ENCODE measurements at regions not wholly inside any gene's neighbourhood (a gene's known extent, or its start where the extent isn't known, plus 50 kb on each side); places are given as distances from the start of the nearest gene placed in this dataset.

GRCh38 chr5:35324679-35325078, 94.4 kb upstream of the PRLR start:
- DNase-seq (ENCODE audit: extremely low read depth, low read depth) = no peak

GRCh38 chr5:35324201-35324600, 93.9 kb upstream of the PRLR start:
- no peak for DNase-seq (ENCODE audit: extremely low read depth, low read depth)

GRCh38 chr5:35320029-35320428, 89.7 kb upstream of the PRLR start:
- no peak for DNase-seq (ENCODE audit: extremely low read depth, low read depth)

GRCh38 chr5:35319333-35320002, 89.2 kb upstream of the PRLR start:
- DNase-seq (ENCODE audit: extremely low read depth, low read depth) = no peak

- no peak for DNase-seq (ENCODE audit: extremely low read depth, low read depth)
Measured at GRCh38 chr5:35317586-35317985, 87.3 kb upstream of the PRLR start.

GRCh38 chr5:35316611-35317274, 86.5 kb upstream of the PRLR start:
- DNase-seq (ENCODE audit: extremely low read depth, low read depth) = no peak

- DNase-seq (ENCODE audit: extremely low read depth, low read depth) = no peak
Measured at GRCh38 chr5:35313291-35313690, 83.0 kb upstream of the PRLR start.

- DNase-seq (ENCODE audit: extremely low read depth, low read depth) = no peak
Measured at GRCh38 chr5:35312267-35312666, 82.0 kb upstream of the PRLR start.

- DNase-seq (ENCODE audit: extremely low read depth, low read depth) = no peak
Measured at GRCh38 chr5:35309365-35310130, 79.3 kb upstream of the PRLR start.

GRCh38 chr5:35308421-35308820, 78.1 kb upstream of the PRLR start:
- DNase-seq (ENCODE audit: extremely low read depth, low read depth) = no peak

GRCh38 chr5:35306716-35307365, 76.6 kb upstream of the PRLR start:
- DNase-seq (ENCODE audit: extremely low read depth, low read depth) = no peak

- no peak for DNase-seq (ENCODE audit: extremely low read depth, low read depth)
Measured at GRCh38 chr5:35305336-35306020, 75.2 kb upstream of the PRLR start.

GRCh38 chr5:35304291-35304690, 74.0 kb upstream of the PRLR start:
- no peak for DNase-seq (ENCODE audit: extremely low read depth, low read depth)

GRCh38 chr5:35303152-35303551, 72.9 kb upstream of the PRLR start:
- DNase-seq (ENCODE audit: extremely low read depth, low read depth) = no peak

- no peak for DNase-seq (ENCODE audit: extremely low read depth, low read depth)
Measured at GRCh38 chr5:35302544-35302943, 72.3 kb upstream of the PRLR start.

- DNase-seq (ENCODE audit: extremely low read depth, low read depth) = no peak
Measured at GRCh38 chr5:35297755-35298154, 67.5 kb upstream of the PRLR start.

GRCh38 chr5:35294976-35295375, 64.7 kb upstream of the PRLR start:
- DNase-seq (ENCODE audit: extremely low read depth, low read depth) = no peak

GRCh38 chr5:35294017-35294416, 63.7 kb upstream of the PRLR start:
- no peak for DNase-seq (ENCODE audit: extremely low read depth, low read depth)

- no peak for DNase-seq (ENCODE audit: extremely low read depth, low read depth)
Measured at GRCh38 chr5:35285435-35285834, 55.1 kb upstream of the PRLR start.

GRCh38 chr5:35285011-35285410, 54.7 kb upstream of the PRLR start:
- DNase-seq (ENCODE audit: extremely low read depth, low read depth) = no peak

- DNase-seq (ENCODE audit: extremely low read depth, low read depth) = no peak
Measured at GRCh38 chr5:35284364-35284763, 54.1 kb upstream of the PRLR start.
